ENCODE measurements at regions not wholly inside any gene's neighbourhood (a gene's known extent, or its start where the extent isn't known, plus 50 kb on each side); places are given as distances from the start of the nearest gene placed in this dataset.

DNA sequence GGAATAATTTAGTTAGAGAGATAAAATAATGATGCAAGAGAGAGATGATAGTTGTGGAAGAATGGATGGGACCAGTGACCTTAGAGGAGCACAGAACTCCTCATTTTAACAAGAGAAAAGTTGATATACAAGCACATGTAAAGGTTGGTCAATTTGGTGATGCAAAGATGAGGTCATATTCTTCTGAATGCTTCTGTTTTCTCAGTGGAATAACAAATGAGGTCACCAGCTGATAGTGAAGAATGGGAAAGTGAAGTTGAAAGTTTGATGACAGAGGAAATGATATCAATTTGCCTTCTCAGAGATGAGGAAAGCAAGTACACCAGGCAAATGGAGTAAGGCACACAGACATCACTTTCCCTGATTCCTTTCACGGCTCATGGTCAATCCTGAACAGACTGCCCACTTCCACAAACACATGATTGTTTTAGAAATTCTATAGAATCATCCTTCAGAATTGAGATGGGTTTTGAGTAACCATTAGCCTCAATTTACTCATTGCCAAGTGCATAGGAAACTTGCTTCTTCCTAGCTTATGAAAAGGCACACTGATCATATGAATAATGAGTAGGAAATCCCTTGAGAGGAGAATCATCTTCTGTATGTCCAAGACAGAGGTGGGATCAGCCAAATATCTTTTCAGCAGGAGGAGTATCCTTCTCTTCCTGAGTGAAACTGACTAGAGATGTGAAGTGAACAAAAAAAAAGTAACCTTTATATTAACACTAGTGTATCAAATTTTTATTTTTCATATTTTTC lies 82.4 kb upstream of the TCF21 start:
- Histone ChIP-seq H4K20me1 (ENCODE audit: insufficient read depth, low read length) (no peaks in the 10 kb centered on the region), H2AFZ (ENCODE audit: low read depth, low read length) (no peak overlapping the region), H3K4me2 (ENCODE audit: low read length) (no peak overlapping the region), H3K4me3 (ENCODE audit: insufficient read depth, low read depth, low read length) (no peak overlapping the region), H3K27me3 (ENCODE audit: insufficient read depth, low read length) (no peaks in the 10 kb centered on the region), H3K9ac (ENCODE audit: low read length) (no peak overlapping the region), H3K36me3 (ENCODE audit: insufficient read depth, low read length) (no peaks in the 10 kb centered on the region), H3K27ac (ENCODE audit: low read depth, low read length) (no peak overlapping the region), H3K9me3 (ENCODE audit: insufficient read depth, low read depth, low read length) (no peaks in the 10 kb centered on the region), H3K4me1 (ENCODE audit: insufficient read depth, low read length) (peaks cover 6% of the 10 kb centered on the region), H3K79me2 (ENCODE audit: insufficient read depth, low read length) (no peaks in the 10 kb centered on the region)
- Mint-ChIP-seq H3K4me3 (ENCODE audit: unreplicated experiment) (no peak overlapping the region), H3K9me3 (ENCODE audit: unreplicated experiment) (peaks cover 3% of the 10 kb centered on the region), H3K27ac (ENCODE audit: unreplicated experiment) (no peak overlapping the region), H3K27me3 (ENCODE audit: low read depth, unreplicated experiment) (no peaks in the 10 kb centered on the region), H3K36me3 (ENCODE audit: low read depth, unreplicated experiment) (no peaks in the 10 kb centered on the region), H3K4me1 (ENCODE audit: low read depth, unreplicated experiment) (peaks cover 3% of the 10 kb centered on the region)
- FAIRE-seq, result no peak
- TF ChIP-seq, protein P1, sequence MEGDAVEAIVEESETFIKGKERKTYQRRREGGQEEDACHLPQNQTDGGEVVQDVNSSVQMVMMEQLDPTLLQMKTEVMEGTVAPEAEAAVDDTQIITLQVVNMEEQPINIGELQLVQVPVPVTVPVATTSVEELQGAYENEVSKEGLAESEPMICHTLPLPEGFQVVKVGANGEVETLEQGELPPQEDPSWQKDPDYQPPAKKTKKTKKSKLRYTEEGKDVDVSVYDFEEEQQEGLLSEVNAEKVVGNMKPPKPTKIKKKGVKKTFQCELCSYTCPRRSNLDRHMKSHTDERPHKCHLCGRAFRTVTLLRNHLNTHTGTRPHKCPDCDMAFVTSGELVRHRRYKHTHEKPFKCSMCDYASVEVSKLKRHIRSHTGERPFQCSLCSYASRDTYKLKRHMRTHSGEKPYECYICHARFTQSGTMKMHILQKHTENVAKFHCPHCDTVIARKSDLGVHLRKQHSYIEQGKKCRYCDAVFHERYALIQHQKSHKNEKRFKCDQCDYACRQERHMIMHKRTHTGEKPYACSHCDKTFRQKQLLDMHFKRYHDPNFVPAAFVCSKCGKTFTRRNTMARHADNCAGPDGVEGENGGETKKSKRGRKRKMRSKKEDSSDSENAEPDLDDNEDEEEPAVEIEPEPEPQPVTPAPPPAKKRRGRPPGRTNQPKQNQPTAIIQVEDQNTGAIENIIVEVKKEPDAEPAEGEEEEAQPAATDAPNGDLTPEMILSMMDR (IDR thresholded peaks at IDR 0.05; ENCODE audit: insufficient read depth, low read depth, low read length), result no peak
- TF ChIP-seq EZH2 (IDR thresholded peaks at IDR 0.05; ENCODE audit: insufficient read depth, low read length), result no peak
- DNase-seq (ENCODE audit: low read depth), result peak; percentile 20

DNA sequence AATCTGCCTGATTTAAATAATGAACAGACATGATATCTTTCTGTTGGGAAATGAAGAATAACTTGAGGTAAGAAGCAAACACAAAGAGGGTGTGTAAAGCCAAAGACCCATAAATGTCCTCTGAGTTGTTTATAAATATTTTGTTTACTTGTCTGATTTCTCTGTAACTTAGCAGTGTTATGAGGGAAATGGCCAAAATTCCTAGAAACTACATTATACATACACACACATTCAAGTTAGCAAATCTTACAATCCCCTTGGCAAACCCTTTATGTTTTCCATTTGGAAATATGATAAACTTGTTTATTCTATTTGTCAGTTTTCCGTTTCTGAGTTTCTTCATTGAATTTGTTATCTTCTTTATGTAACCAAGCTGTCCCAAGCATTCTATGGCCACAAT lies 81.4 kb upstream of the TCF21 start:
- Histone ChIP-seq H3K36me3 (ENCODE audit: insufficient read depth, low read length) (no peaks in the 10 kb centered on the region), H3K4me2 (ENCODE audit: low read length) (no peak overlapping the region), H3K4me3 (ENCODE audit: insufficient read depth, low read depth, low read length) (no peak overlapping the region), H3K27ac (ENCODE audit: low read depth, low read length) (no peak overlapping the region), H4K20me1 (ENCODE audit: insufficient read depth, low read length) (no peaks in the 10 kb centered on the region), H3K9me3 (ENCODE audit: insufficient read depth, low read depth, low read length) (no peaks in the 10 kb centered on the region), H3K4me1 (ENCODE audit: insufficient read depth, low read length) (peaks cover 6% of the 10 kb centered on the region), H3K27me3 (ENCODE audit: insufficient read depth, low read length) (no peaks in the 10 kb centered on the region), H2AFZ (ENCODE audit: low read depth, low read length) (no peak overlapping the region), H3K79me2 (ENCODE audit: insufficient read depth, low read length) (no peaks in the 10 kb centered on the region), H3K9ac (ENCODE audit: low read length) (no peak overlapping the region)
- Mint-ChIP-seq H3K36me3 (ENCODE audit: low read depth, unreplicated experiment) (no peaks in the 10 kb centered on the region), H3K4me1 (ENCODE audit: low read depth, unreplicated experiment) (peaks cover 3% of the 10 kb centered on the region), H3K27me3 (ENCODE audit: low read depth, unreplicated experiment) (no peaks in the 10 kb centered on the region), H3K27ac (ENCODE audit: unreplicated experiment) (no peak overlapping the region), H3K9me3 (ENCODE audit: unreplicated experiment) (peaks cover 3% of the 10 kb centered on the region), H3K4me3 (ENCODE audit: unreplicated experiment) (no peak overlapping the region)
- FAIRE-seq (no peak), DNase-seq (ENCODE audit: low read depth) (no peak)
- TF ChIP-seq, protein P1 (IDR thresholded peaks at IDR 0.05; ENCODE audit: insufficient read depth, low read depth, low read length), result no peak
- no peak for TF ChIP-seq EZH2 (IDR thresholded peaks at IDR 0.05; ENCODE audit: insufficient read depth, low read length)

DNA sequence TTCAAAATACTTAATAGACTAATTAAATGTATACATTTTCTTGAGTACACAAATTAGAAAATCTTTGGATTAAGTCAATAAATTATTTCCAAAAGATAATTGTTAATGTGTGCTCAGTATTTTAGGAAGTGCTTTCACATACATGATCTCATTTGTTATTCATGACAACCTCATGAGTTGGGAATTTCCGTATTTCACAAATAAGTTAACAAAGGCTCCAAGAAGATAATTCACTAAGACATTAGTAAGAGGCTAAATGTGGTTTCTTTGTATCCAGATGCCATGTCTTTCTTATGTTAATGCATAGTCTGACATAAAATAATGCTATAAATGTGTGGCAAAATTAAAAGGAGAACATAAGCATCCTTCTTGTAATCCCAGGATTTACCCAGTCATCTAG lies 79.5 kb upstream of the TCF21 start:
- no peak overlapping the region for H3K4me3 ChIP-seq (ENCODE audit: insufficient read depth, low read depth, low read length)
- DNase-seq (ENCODE audit: low read depth), result peak; percentile 56
- FAIRE-seq, result no peak
- Mint-ChIP-seq H3K9me3 (ENCODE audit: unreplicated experiment) (peaks cover 7% of the 10 kb centered on the region), H3K36me3 (ENCODE audit: low read depth, unreplicated experiment) (no peaks in the 10 kb centered on the region), H3K4me3 (ENCODE audit: unreplicated experiment) (no peak overlapping the region), H3K27ac (ENCODE audit: unreplicated experiment) (no peak overlapping the region), H3K27me3 (ENCODE audit: low read depth, unreplicated experiment) (no peaks in the 10 kb centered on the region), H3K4me1 (ENCODE audit: low read depth, unreplicated experiment) (no peaks in the 10 kb centered on the region)
- no peaks in the 10 kb centered on the region for H3K27me3 ChIP-seq (ENCODE audit: insufficient read depth, low read length)
- H3K4me2 ChIP-seq (ENCODE audit: low read length), result no peak overlapping the region
- H2AFZ ChIP-seq (ENCODE audit: low read depth, low read length), result no peak overlapping the region
- H3K79me2 ChIP-seq (ENCODE audit: insufficient read depth, low read length), result no peaks in the 10 kb centered on the region
- no peaks in the 10 kb centered on the region for H3K36me3 ChIP-seq (ENCODE audit: insufficient read depth, low read length)
- no peak overlapping the region for H3K9ac ChIP-seq (ENCODE audit: low read length)
- TF ChIP-seq, protein P1 (IDR thresholded peaks at IDR 0.05; ENCODE audit: insufficient read depth, low read depth, low read length), result no peak
- no peak for TF ChIP-seq EZH2 (IDR thresholded peaks at IDR 0.05; ENCODE audit: insufficient read depth, low read length)
- peaks cover 6% of the 10 kb centered on the region for H3K4me1 ChIP-seq (ENCODE audit: insufficient read depth, low read length)
- H3K27ac ChIP-seq (ENCODE audit: low read depth, low read length), result no peak overlapping the region
- H3K9me3 ChIP-seq (ENCODE audit: insufficient read depth, low read depth, low read length), result no peaks in the 10 kb centered on the region
- no peaks in the 10 kb centered on the region for H4K20me1 ChIP-seq (ENCODE audit: insufficient read depth, low read length)
